K562 (cell line): ENCODE measurements at regions not wholly inside any gene's neighbourhood (a gene's known extent, or its start where the extent isn't known, plus 50 kb on each side); places are given as distances from the start of the nearest gene placed in this dataset.
A peak's percentile ranks its signal among the peaks of the same experiment; 100 is the strongest.

Experiments
- ARID1B ChIP-seq: fragments of 450-650 bp; IDR thresholded peaks from 2 replicates; pipeline ENCODE4 v1.6.1; 2016; ENCODE audit warnings: antibody characterized with exemption, mild to moderate bottlenecking, inconsistent platforms
- BHLHE40 ChIP-seq: IDR thresholded peaks from 2 replicates; pipeline ENCODE4 v1.6.1; 2011; ENCODE audit warnings: low read length, improper control_type of control experiment
- ERF ChIP-seq: fragments of 450-650 bp; formaldehyde crosslinking; IDR thresholded peaks from 2 replicates; pipeline ENCODE4 v1.4.0; 2020; ENCODE audit warnings: mild to moderate bottlenecking, mixed read lengths
- FOSL1 ChIP-seq: fragments of 200-800 bp; sonication (Bioruptor generic); conservative IDR thresholded peaks from 2 replicates; pipeline ENCODE4 v1.6.1; 2016; ENCODE audit warnings: missing genetic modification characterization, missing compliant biosample characterization
- HOXB6 ChIP-seq: fragments of 250-450 bp; sonication (Bioruptor Pico); IDR thresholded peaks from 2 replicates; pipeline ENCODE4 v1.5.1; 2022; ENCODE audit warnings: mild to moderate bottlenecking, borderline replicate concordance
- JUN ChIP-seq, 2 experiments: sonication (generic) in 1 of 2; formaldehyde crosslinking in 1 of 2; IDR thresholded peaks; 2 replicates each; pipeline versions ENCODE4 v1.6.1 to v1.8.0; 2012 to 2022; ENCODE audit warnings: borderline replicate concordance in 2 of 2, mild to moderate bottlenecking in 2 of 2, improper control_type of control experiment in 1 of 2, low read depth in 1 of 2, low read length in 1 of 2, missing genetic modification reagents in 1 of 2
- MAFK ChIP-seq: IDR thresholded peaks from 2 replicates; pipeline ENCODE4 v1.6.1; 2011; ENCODE audit warnings: low read length, improper control_type of control experiment
- NR2C1 ChIP-seq, 2 experiments: fragments of 450-650 bp; IDR thresholded peaks; 2 replicates each; pipeline ENCODE4 v1.6.1; 2017; ENCODE audit warnings: mild to moderate bottlenecking in 2 of 2, antibody characterized with exemption in 1 of 2, inconsistent platforms in 1 of 2, missing compliant biosample characterization in 1 of 2, missing genetic modification characterization in 1 of 2
- NR4A1 ChIP-seq, 2 experiments: fragments of 250-450 bp in 1 of 2; fragments of 450-650 bp in 1 of 2; sonication (Bioruptor Pico) in 1 of 2; IDR thresholded peaks; 2 replicates each; pipeline versions ENCODE4 v1.4.0 to v1.6.1; 2016 to 2020; ENCODE audit warnings: mild to moderate bottlenecking in 2 of 2, missing compliant biosample characterization in 1 of 2, missing genetic modification characterization in 1 of 2, moderate library complexity in 1 of 2
- PRMT5 ChIP-seq: sonication (generic); formaldehyde crosslinking; IDR thresholded peaks from 2 replicates; pipeline ENCODE4 v1.5.0; 2020; ENCODE audit warnings: missing genetic modification reagents
- SMARCE1 ChIP-seq: fragments of 450-650 bp; IDR thresholded peaks from 2 replicates; pipeline ENCODE4 v1.7.1; 2016; ENCODE audit warnings: mild to moderate bottlenecking
- SRF ChIP-seq, 2 experiments: fragments of 250-450, 450-650 bp in 1 of 2; sonication (Bioruptor Pico) in 1 of 2; sonication (generic) in 1 of 2; formaldehyde crosslinking; IDR thresholded peaks; 2 replicates each; pipeline versions ENCODE4 v1.5.0 to v1.5.1; 2020 to 2022; ENCODE audit warnings: mild to moderate bottlenecking in 1 of 2, missing genetic modification reagents in 1 of 2
- SRSF3 ChIP-seq: fragments of 200-400 bp; formaldehyde crosslinking; IDR thresholded peaks from 2 replicates; pipeline ENCODE4 v1.6.1; 2016; ENCODE audit warnings: mild to moderate bottlenecking, low read length, moderate library complexity; ENCODE audit not compliant: insufficient read depth
- TCF3 ChIP-seq: sonication (generic); formaldehyde crosslinking; IDR thresholded peaks from 2 replicates; pipeline ENCODE4 v1.4.0; 2020; ENCODE audit warnings: mild to moderate bottlenecking, missing genetic modification reagents
- WHSC1 ChIP-seq: IDR thresholded peaks from one replicate; pipeline ENCODE4 v1.6.1; 2012; ENCODE audit warnings: low read length, control low read depth, inconsistent platforms
- ZFPM2 ChIP-seq: fragments of 250-450 bp; sonication (Bioruptor Pico); IDR thresholded peaks from 2 replicates; pipeline ENCODE4 v1.5.1; 2022; ENCODE audit warnings: mild to moderate bottlenecking
- ZFX ChIP-seq: sonication (generic); formaldehyde crosslinking; IDR thresholded peaks from 2 replicates; pipeline ENCODE4 v1.8.0; 2022; ENCODE audit warnings: mild to moderate bottlenecking, missing genetic modification reagents, moderate library complexity
- ZNF766 ChIP-seq: fragments of 200-800 bp; sonication (Bioruptor generic); conservative IDR thresholded peaks from 2 replicates; pipeline ENCODE4 v1.6.1; 2016; ENCODE audit warnings: missing genetic modification characterization, missing compliant biosample characterization
- TF ChIP-seq, protein P1 (sequence below): sonication (generic); formaldehyde crosslinking; IDR thresholded peaks from 2 replicates; pipeline ENCODE4 v1.8.1; 2023; ENCODE audit warnings: missing genetic modification reagents, mild to moderate bottlenecking, borderline replicate concordance
- TF ChIP-seq, protein P2 (sequence below): sonication (generic); formaldehyde crosslinking; IDR thresholded peaks from 2 replicates; pipeline ENCODE4 v1.8.0; 2022; ENCODE audit warnings: mild to moderate bottlenecking, missing genetic modification reagents

DNA sequence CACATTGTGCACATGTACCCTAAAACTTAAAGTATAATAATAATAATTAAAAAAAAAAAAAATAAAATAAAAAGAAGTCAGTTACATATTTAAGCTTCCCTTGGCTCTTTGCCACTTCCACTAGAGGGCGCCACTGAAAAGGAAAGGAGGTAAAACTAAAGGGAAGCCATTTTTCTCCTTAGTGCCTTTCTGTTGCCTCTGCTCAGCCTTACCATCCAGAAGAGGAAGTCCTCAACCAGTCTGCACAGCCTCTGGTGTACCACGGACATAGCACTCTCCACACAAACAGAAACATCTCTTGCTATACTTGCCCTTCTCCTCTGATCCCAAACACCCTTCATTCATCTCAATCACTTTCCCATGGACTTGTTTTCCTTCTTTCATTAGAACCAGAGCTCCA lies 169.0 kb upstream of the EEA1 start (continued):
- TF ChIP-seq, protein P1, sequence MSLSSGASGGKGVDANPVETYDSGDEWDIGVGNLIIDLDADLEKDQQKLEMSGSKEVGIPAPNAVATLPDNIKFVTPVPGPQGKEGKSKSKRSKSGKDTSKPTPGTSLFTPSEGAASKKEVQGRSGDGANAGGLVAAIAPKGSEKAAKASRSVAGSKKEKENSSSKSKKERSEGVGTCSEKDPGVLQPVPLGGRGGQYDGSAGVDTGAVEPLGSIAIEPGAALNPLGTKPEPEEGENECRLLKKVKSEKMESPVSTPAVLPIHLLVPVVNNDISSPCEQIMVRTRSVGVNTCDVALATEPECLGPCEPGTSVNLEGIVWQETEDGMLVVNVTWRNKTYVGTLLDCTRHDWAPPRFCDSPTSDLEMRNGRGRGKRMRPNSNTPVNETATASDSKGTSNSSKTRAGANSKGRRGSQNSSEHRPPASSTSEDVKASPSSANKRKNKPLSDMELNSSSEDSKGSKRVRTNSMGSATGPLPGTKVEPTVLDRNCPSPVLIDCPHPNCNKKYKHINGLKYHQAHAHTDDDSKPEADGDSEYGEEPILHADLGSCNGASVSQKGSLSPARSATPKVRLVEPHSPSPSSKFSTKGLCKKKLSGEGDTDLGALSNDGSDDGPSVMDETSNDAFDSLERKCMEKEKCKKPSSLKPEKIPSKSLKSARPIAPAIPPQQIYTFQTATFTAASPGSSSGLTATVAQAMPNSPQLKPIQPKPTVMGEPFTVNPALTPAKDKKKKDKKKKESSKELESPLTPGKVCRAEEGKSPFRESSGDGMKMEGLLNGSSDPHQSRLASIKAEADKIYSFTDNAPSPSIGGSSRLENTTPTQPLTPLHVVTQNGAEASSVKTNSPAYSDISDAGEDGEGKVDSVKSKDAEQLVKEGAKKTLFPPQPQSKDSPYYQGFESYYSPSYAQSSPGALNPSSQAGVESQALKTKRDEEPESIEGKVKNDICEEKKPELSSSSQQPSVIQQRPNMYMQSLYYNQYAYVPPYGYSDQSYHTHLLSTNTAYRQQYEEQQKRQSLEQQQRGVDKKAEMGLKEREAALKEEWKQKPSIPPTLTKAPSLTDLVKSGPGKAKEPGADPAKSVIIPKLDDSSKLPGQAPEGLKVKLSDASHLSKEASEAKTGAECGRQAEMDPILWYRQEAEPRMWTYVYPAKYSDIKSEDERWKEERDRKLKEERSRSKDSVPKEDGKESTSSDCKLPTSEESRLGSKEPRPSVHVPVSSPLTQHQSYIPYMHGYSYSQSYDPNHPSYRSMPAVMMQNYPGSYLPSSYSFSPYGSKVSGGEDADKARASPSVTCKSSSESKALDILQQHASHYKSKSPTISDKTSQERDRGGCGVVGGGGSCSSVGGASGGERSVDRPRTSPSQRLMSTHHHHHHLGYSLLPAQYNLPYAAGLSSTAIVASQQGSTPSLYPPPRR (CRISPR knock-in tag): no peak
- TF ChIP-seq PRMT5: no peak
- TF ChIP-seq NR2C1 (IDR thresholded peaks at IDR 0.05): no peak
- TF ChIP-seq NR2C1 (tag; IDR thresholded peaks at IDR 0.05): peak; percentile 68; the same call in 1 of the 2 replicates
- no peak for TF ChIP-seq JUN (IDR thresholded peaks at IDR 0.05; ENCODE audit: borderline replicate concordance, low read depth, low read length)
- TF ChIP-seq JUN (CRISPR knock-in tag; IDR thresholded peaks at IDR 0.05; ENCODE audit: borderline replicate concordance): no peak
- no peak for TF ChIP-seq TCF3
- no peak for TF ChIP-seq WHSC1
- no peak for TF ChIP-seq NR4A1 (CRISPR knock-in tag; IDR thresholded peaks at IDR 0.05)
- no peak for TF ChIP-seq NR4A1 (tag; IDR thresholded peaks at IDR 0.05)
- 0 out of 2 replicates have a peak, but pooled peaks have one; percentile 14 for TF ChIP-seq MAFK
- TF ChIP-seq HOXB6: no peak
- 0 out of 2 replicates have a peak, but pooled peaks have one; percentile 19 for TF ChIP-seq SMARCE1
- peak; percentile 23; the same call in 1 of the 2 replicates for TF ChIP-seq ARID1B
- no peak for TF ChIP-seq SRSF3
- no peak for TF ChIP-seq BHLHE40
- TF ChIP-seq ZFPM2 (CRISPR knock-in tag): no peak
- peak; percentile 48; the same call in 1 of the 2 replicates for TF ChIP-seq ZNF766
- no peak for TF ChIP-seq ZFX (CRISPR knock-in tag)
- TF ChIP-seq, protein P2, sequence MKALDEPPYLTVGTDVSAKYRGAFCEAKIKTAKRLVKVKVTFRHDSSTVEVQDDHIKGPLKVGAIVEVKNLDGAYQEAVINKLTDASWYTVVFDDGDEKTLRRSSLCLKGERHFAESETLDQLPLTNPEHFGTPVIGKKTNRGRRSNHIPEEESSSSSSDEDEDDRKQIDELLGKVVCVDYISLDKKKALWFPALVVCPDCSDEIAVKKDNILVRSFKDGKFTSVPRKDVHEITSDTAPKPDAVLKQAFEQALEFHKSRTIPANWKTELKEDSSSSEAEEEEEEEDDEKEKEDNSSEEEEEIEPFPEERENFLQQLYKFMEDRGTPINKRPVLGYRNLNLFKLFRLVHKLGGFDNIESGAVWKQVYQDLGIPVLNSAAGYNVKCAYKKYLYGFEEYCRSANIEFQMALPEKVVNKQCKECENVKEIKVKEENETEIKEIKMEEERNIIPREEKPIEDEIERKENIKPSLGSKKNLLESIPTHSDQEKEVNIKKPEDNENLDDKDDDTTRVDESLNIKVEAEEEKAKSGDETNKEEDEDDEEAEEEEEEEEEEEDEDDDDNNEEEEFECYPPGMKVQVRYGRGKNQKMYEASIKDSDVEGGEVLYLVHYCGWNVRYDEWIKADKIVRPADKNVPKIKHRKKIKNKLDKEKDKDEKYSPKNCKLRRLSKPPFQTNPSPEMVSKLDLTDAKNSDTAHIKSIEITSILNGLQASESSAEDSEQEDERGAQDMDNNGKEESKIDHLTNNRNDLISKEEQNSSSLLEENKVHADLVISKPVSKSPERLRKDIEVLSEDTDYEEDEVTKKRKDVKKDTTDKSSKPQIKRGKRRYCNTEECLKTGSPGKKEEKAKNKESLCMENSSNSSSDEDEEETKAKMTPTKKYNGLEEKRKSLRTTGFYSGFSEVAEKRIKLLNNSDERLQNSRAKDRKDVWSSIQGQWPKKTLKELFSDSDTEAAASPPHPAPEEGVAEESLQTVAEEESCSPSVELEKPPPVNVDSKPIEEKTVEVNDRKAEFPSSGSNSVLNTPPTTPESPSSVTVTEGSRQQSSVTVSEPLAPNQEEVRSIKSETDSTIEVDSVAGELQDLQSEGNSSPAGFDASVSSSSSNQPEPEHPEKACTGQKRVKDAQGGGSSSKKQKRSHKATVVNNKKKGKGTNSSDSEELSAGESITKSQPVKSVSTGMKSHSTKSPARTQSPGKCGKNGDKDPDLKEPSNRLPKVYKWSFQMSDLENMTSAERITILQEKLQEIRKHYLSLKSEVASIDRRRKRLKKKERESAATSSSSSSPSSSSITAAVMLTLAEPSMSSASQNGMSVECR: no peak
- no peak for TF ChIP-seq SRF (CRISPR knock-in tag; IDR thresholded peaks at IDR 0.05)
- no peak for TF ChIP-seq ERF (CRISPR knock-in tag)
- no peak for TF ChIP-seq FOSL1 (tag)
